T-cell (primary cell): ENCODE measurements at regions not wholly inside any gene's neighbourhood (a gene's known extent, or its start where the extent isn't known, plus 50 kb on each side); places are given as distances from the start of the nearest gene placed in this dataset.

Experiments used
- ATAC-seq, 4 experiments: fragments of 200-7000 bp in 3 of 4; fragments of 150-1000 bp in 1 of 4; cut with Tn5 transposase; replicated peaks in 1 of 4; 1 replicate in 3 of 4; 2 replicates in 1 of 4; pipeline ENCODE4 v1.10.0; 2021; ENCODE audit warnings: moderate library complexity in 3 of 4, mild to moderate bottlenecking in 2 of 4, moderate number of reproducible peaks in 1 of 4
- CTCF ChIA-PET, 2 donors: fragments of 300-600 bp; sonication (Branson Sonifier 250); formaldehyde crosslinking; loops; one replicate each; lab custom pipeline; 2022; ENCODE audit warnings: antibody characterized with exemption in 2 of 2; lab: Charles Lee
- POLR2A ChIA-PET, 2 donors: fragments of 300-600 bp; sonication (Branson Sonifier 250); formaldehyde crosslinking; loops; one replicate each; lab custom pipeline; 2022; ENCODE audit warnings: antibody characterized with exemption in 2 of 2; lab: Charles Lee
- DNase-seq, 35 experiments: peaks; one replicate each; pipeline versions ENCODE4 v3.0.0 to v3.0.0-alpha.2; 2013 to 2023
- H3K27ac ChIP-seq: one replicate; pipeline ENCODE4 v1.5.1; 2013; ENCODE audit warnings: low read length
- H3K27me3 ChIP-seq, 2 experiments: replicated peaks in 1 of 2; 1 replicate in 1 of 2; 2 replicates in 1 of 2; pipeline versions ENCODE4 v1.6.1 to v1.7.0; 2013; ENCODE audit warnings: low read length in 1 of 2, mixed read lengths in 1 of 2; ENCODE audit not compliant: control insufficient read depth in 2 of 2, insufficient read depth in 2 of 2; ENCODE audit errors: extremely low read depth in 1 of 2
- H3K36me3 ChIP-seq, 2 donors: 1 replicate in 1 of 2; 2 replicates in 1 of 2; pipeline versions ENCODE4 v1.6.1 to v1.7.0; 2013; ENCODE audit warnings: low read length in 1 of 2; ENCODE audit not compliant: control insufficient read depth in 2 of 2, insufficient read depth in 1 of 2; ENCODE audit errors: extremely low read depth in 1 of 2
- H3K4me1 ChIP-seq, 2 experiments: 1 replicate in 1 of 2; 2 replicates in 1 of 2; pipeline versions ENCODE4 v1.6.1 to v1.7.0; 2013; ENCODE audit warnings: low read length in 2 of 2, mixed read lengths in 1 of 2; ENCODE audit not compliant: insufficient read depth in 2 of 2, control insufficient read depth in 1 of 2; ENCODE audit errors: extremely low read depth in 1 of 2
- H3K4me3 ChIP-seq, 2 donors: 1 replicate in 1 of 2; 2 replicates in 1 of 2; pipeline versions ENCODE4 v1.5.1 to v1.7.0; 2013; ENCODE audit warnings: mild to moderate bottlenecking in 2 of 2, low read length in 1 of 2, moderate library complexity in 1 of 2; ENCODE audit not compliant: control insufficient read depth in 1 of 2; ENCODE audit errors: extremely low read depth in 1 of 2
- H3K9me3 ChIP-seq: 2 replicates; pipeline ENCODE4 v1.7.0; 2013
- H3K27ac Mint-ChIP-seq, 2 donors: one replicate each; pipeline ENCODE4 v1.8.0; 2020 to 2021; ENCODE audit warnings: mild to moderate bottlenecking in 2 of 2, mixed read lengths in 2 of 2
- H3K27me3 Mint-ChIP-seq, 2 donors: one replicate each; pipeline ENCODE4 v1.8.0; 2021 to 2022; ENCODE audit warnings: mixed read lengths in 2 of 2
- H3K36me3 Mint-ChIP-seq: one replicate; pipeline ENCODE4 v1.8.0; 2021; ENCODE audit warnings: mixed read lengths
- H3K4me1 Mint-ChIP-seq, 3 donors: one replicate each; pipeline ENCODE4 v1.8.0; 2020 to 2022; ENCODE audit warnings: mixed read lengths in 3 of 3, mild to moderate bottlenecking in 1 of 3
- H3K4me3 Mint-ChIP-seq, 3 donors: one replicate each; pipeline ENCODE4 v1.8.0; 2020 to 2022; ENCODE audit warnings: mild to moderate bottlenecking in 3 of 3, mixed read lengths in 3 of 3, moderate library complexity in 3 of 3
- H3K9me3 Mint-ChIP-seq, 3 donors: one replicate each; pipeline ENCODE4 v1.8.0; 2020 to 2022; ENCODE audit warnings: mixed read lengths in 3 of 3
- WGBS: methylation state at CpG from one replicate; pipeline ENCODE4 v1.1.5; 2013; ENCODE audit warnings: missing lambda C conversion rate; ENCODE audit not compliant: insufficient coverage; 5-methylcytosine and 5-hydroxymethylcytosine counted together

GRCh38 chr21:27108701-27109100 is 141.8 kb upstream of the ADAMTS5 start:
- H3K27me3 ChIP-seq = no peaks in the 10 kb centered on the region
- CTCF ChIA-PET = no interaction called here
- H3K9me3 ChIP-seq = no peaks in the 10 kb centered on the region
- no peaks in the 10 kb centered on the region for H3K4me1 Mint-ChIP-seq
- POLR2A ChIA-PET = no interaction called here
- H3K4me1 ChIP-seq = no peaks in the 10 kb centered on the region
- no peak overlapping the region for H3K4me3 Mint-ChIP-seq
- ATAC-seq = no peak
- H3K27ac ChIP-seq = no peak overlapping the region
- WGBS = no CpG with 5 or more reads among the region's 2 CpGs
- no peak overlapping the region for H3K27ac Mint-ChIP-seq
- H3K36me3 ChIP-seq = no peaks in the 10 kb centered on the region
- no peak overlapping the region for H3K4me3 ChIP-seq
- no peaks in the 10 kb centered on the region for H3K36me3 Mint-ChIP-seq
- no peaks in the 10 kb centered on the region for H3K27me3 Mint-ChIP-seq
- H3K9me3 Mint-ChIP-seq = peaks cover 0 to 5% (median 4%) of the 10 kb centered on the region in 3 donors
- no peak for DNase-seq

GRCh38 chr21:27108228-27108627 is 141.3 kb upstream of the ADAMTS5 start:
- H3K9me3 Mint-ChIP-seq = peaks cover 0 to 5% (median 4%) of the 10 kb centered on the region in 3 donors
- no peaks in the 10 kb centered on the region for H3K27me3 ChIP-seq
- H3K27me3 Mint-ChIP-seq = no peaks in the 10 kb centered on the region

DNA sequence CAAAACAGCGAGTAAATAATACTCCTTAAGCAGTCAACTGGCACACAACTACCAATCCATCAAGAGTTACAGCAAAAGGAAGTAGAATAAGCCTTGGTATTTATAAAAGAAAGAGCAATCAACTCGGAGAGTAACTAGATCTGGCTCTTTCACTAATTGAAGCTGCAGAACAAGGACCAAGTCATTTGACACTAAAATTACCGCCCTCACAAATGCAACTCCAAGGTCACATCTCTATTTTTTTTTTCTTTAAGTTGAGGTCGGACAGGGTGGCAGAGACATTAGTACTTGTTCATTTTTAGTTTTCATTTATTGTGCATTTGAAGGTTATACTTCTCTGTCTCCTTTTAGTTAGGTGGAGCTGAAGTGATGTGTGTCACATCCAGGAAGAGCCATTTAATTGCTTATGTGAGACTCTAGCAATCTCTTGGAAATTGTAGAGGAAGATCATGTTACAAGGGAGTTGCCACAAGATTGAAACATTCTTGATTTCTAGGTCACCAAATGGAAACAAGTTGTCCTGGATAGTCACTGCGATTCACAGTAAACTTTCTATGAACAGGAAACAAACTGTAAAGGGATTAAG is 138.1 kb upstream of the ADAMTS5 start:
- Mint-ChIP-seq H3K4me1 (no peaks in the 10 kb centered on the region), H3K36me3 (no peaks in the 10 kb centered on the region), H3K9me3 (peaks cover 0 to 8% (median 0%) of the 10 kb centered on the region in 3 donors), H3K27me3 (no peaks in the 10 kb centered on the region), H3K4me3 (no peak overlapping the region), H3K27ac (no peak overlapping the region)
- no peak for ATAC-seq
- Histone ChIP-seq H3K9me3 (peaks cover 2% of the 10 kb centered on the region), H3K27me3 (no peaks in the 10 kb centered on the region), H3K36me3 (no peaks in the 10 kb centered on the region), H3K4me3 (no peak overlapping the region), H3K4me1 (no peaks in the 10 kb centered on the region), H3K27ac (no peak overlapping the region)
- DNase-seq = no peak
- 60% methylated on average over 1 of the region's 5 CpGs for WGBS
- CTCF ChIA-PET = no interaction called here
- POLR2A ChIA-PET = no interaction called here

More at GRCh38 chr21:27108228-27108627, 141.3 kb upstream of the ADAMTS5 start:
- Histone ChIP-seq H3K9me3 (no peaks in the 10 kb centered on the region), H3K27ac (no peak overlapping the region), H3K4me3 (no peak overlapping the region), H3K36me3 (no peaks in the 10 kb centered on the region), H3K4me1 (no peaks in the 10 kb centered on the region)
- H3K27ac Mint-ChIP-seq = no peak overlapping the region
- DNase-seq (no peak), ATAC-seq (no peak)
- H3K36me3 Mint-ChIP-seq = no peaks in the 10 kb centered on the region
- ChIA-PET CTCF (no interaction called here), POLR2A (no interaction called here)
- no peak overlapping the region for H3K4me3 Mint-ChIP-seq
- no peaks in the 10 kb centered on the region for H3K4me1 Mint-ChIP-seq
- no CpG with 5 or more reads among the region's 1 CpG for WGBS

- no peaks in the 10 kb centered on the region for H3K27me3 Mint-ChIP-seq
- Histone ChIP-seq H3K4me3 (no peak overlapping the region), H3K9me3 (peaks cover 2% of the 10 kb centered on the region), H3K27ac (no peak overlapping the region), H3K4me1 (no peaks in the 10 kb centered on the region), H3K36me3 (no peaks in the 10 kb centered on the region), H3K27me3 (no peaks in the 10 kb centered on the region)
- DNase-seq = no peak
- H3K27ac Mint-ChIP-seq = no peak overlapping the region
- peaks cover 0 to 12% (median 1%) of the 10 kb centered on the region in 3 donors for H3K9me3 Mint-ChIP-seq
- CTCF ChIA-PET = no interaction called here
- H3K4me3 Mint-ChIP-seq = no peak overlapping the region
- H3K4me1 Mint-ChIP-seq = no peaks in the 10 kb centered on the region
- H3K36me3 Mint-ChIP-seq = no peaks in the 10 kb centered on the region
- POLR2A ChIA-PET = no interaction called here
- ATAC-seq = no peak
Measured at GRCh38 chr21:27103768-27104167, 136.9 kb upstream of the ADAMTS5 start.

- DNase-seq = no peak
- H3K27me3 ChIP-seq = no peaks in the 10 kb centered on the region
- no peaks in the 10 kb centered on the region for H3K4me1 Mint-ChIP-seq
- no peaks in the 10 kb centered on the region for H3K4me1 ChIP-seq
- no peak overlapping the region for H3K4me3 Mint-ChIP-seq
- H3K36me3 Mint-ChIP-seq = no peaks in the 10 kb centered on the region
- H3K27ac Mint-ChIP-seq = no peak overlapping the region
- H3K9me3 Mint-ChIP-seq = peaks cover 0 to 12% (median 8%) of the 10 kb centered on the region in 3 donors
- no peak overlapping the region for H3K4me3 ChIP-seq
- H3K9me3 ChIP-seq = peaks cover 2% of the 10 kb centered on the region
- no peaks in the 10 kb centered on the region for H3K36me3 ChIP-seq
- ATAC-seq = no peak
- POLR2A ChIA-PET = no interaction called here
- CTCF ChIA-PET = no interaction called here
- no CpG with 5 or more reads among the region's 1 CpG for WGBS
- H3K27ac ChIP-seq = no peak overlapping the region
- no peaks in the 10 kb centered on the region for H3K27me3 Mint-ChIP-seq
Measured at GRCh38 chr21:27101523-27101922, 134.6 kb upstream of the ADAMTS5 start.

DNA sequence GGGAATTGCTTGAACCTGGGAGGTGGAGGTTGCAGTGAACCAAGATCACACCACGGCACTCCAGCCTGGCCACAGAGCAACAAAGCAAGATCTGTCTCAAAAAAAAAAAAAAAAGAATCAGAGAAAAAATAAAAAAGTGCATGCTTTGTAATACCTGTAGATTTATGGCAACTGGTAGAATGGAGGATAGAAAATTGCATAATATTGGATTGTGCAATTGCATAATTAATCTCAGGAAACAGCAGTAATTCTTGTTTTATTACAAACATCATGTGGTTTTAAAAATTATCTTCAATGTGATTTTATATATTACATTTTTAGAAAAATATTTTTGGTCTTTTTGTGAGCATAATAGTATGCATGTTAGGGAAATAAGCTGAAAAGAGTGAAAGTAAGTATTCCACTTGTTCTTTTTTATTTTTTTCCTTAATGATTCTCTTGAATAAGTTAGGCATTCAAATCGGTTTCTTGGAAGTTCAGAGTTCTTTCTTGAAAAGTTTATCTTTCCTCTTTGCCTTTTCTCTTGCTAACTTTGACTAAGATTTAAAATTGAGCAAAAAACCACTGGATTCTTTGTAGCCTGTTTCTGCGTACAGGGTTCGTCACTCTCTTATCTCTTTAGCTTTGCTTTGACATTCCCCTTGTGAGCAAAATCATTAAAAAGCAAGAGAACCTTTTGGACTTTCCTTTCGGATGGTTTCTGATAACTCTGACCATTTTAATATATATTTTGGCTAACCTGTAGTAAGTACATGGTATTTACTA is 127.5 kb upstream of the ADAMTS5 start:
- Histone ChIP-seq H3K36me3 (no peaks in the 10 kb centered on the region), H3K4me1 (no peaks in the 10 kb centered on the region), H3K9me3 (no peaks in the 10 kb centered on the region), H3K4me3 (no peak overlapping the region), H3K27ac (no peak overlapping the region), H3K27me3 (no peaks in the 10 kb centered on the region)
- CTCF ChIA-PET = no interaction called here
- no peaks in the 10 kb centered on the region for H3K4me1 Mint-ChIP-seq
- DNase-seq = no peak
- H3K27me3 Mint-ChIP-seq = no peaks in the 10 kb centered on the region
- H3K4me3 Mint-ChIP-seq = no peak overlapping the region
- no peaks in the 10 kb centered on the region for H3K36me3 Mint-ChIP-seq
- no peak for ATAC-seq
- 100% methylated on average over 1 of the region's 5 CpGs for WGBS
- H3K9me3 Mint-ChIP-seq = peaks cover 0 to 8% (median 5%) of the 10 kb centered on the region in 3 donors
- H3K27ac Mint-ChIP-seq = no peak overlapping the region
- POLR2A ChIA-PET = no interaction called here
